ENCODE measurements at regions not wholly inside any gene's neighbourhood (a gene's known extent, or its start where the extent isn't known, plus 50 kb on each side); places are given as distances from the start of the nearest gene placed in this dataset.

DNA sequence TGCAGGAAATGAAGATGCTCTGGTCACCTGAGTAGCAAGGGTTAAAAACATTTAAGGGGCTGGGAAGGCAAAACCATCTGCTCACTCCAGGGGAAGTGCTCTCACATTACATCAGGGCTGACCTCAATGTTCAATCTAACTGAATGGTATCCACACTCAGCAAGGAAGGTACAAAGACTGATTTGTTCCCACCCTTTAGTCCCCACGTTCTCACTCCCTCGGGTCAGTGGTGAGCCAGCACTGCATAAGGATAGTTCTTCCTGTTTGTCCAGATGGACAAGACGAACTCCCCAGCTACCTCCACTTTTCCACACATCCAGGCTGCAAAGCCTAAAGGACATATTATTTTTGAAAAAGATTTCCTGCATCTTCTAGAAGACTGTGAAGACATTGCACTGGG is 126.6 kb upstream of the SLC14A2 start:
- TF ChIP-seq POLR2A (IDR thresholded peaks at IDR 0.05) (no peak), EP300 (IDR thresholded peaks at IDR 0.05) (no peak)
- TF ChIP-seq, protein P1, sequence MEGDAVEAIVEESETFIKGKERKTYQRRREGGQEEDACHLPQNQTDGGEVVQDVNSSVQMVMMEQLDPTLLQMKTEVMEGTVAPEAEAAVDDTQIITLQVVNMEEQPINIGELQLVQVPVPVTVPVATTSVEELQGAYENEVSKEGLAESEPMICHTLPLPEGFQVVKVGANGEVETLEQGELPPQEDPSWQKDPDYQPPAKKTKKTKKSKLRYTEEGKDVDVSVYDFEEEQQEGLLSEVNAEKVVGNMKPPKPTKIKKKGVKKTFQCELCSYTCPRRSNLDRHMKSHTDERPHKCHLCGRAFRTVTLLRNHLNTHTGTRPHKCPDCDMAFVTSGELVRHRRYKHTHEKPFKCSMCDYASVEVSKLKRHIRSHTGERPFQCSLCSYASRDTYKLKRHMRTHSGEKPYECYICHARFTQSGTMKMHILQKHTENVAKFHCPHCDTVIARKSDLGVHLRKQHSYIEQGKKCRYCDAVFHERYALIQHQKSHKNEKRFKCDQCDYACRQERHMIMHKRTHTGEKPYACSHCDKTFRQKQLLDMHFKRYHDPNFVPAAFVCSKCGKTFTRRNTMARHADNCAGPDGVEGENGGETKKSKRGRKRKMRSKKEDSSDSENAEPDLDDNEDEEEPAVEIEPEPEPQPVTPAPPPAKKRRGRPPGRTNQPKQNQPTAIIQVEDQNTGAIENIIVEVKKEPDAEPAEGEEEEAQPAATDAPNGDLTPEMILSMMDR (IDR thresholded peaks at IDR 0.05), result no peak
- intact Hi-C loops (cut with DNase I), result no loop called here

DNA sequence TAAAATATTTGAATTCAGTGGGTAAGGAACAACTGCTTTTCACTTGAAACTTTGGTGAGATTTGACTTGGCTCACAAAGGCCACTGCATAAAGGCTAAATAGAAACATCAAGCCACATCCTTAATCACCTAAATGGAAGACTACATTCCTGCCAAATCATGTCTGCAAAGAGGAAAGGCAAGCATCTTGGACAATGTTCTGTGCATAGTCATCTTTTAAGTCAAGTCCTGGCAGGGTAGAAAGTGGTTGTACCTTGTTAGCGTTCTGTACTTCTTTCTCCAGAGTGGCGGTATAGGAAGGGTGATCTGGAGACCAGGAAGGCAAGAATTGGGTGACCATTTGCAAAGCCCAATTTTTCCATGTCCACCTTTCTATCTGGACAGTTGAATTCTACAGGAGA is 121.4 kb upstream of the SLC14A2 start:
- intact Hi-C loops (cut with DNase I), result no loop called here
- DNase-seq, result no peak
- Histone ChIP-seq H3K27me3 (no peaks in the 10 kb centered on the region), H3K36me3 (no peaks in the 10 kb centered on the region), H3K4me1 (ENCODE audit: insufficient read depth) (no peaks in the 10 kb centered on the region), H3K4me3 (no peak overlapping the region), H3K9me3 (no peaks in the 10 kb centered on the region), H3K27ac (no peak overlapping the region)
- TF ChIP-seq, protein P1 (IDR thresholded peaks at IDR 0.05), result no peak
- no peak for TF ChIP-seq POLR2A (IDR thresholded peaks at IDR 0.05)
- no peak for TF ChIP-seq EP300 (IDR thresholded peaks at IDR 0.05)
- WGBS, 3 donors, result 96 to 98% (median 96%) methylated on average over 2 of the region's 2 CpGs

More for the DNA sequence above, 126.6 kb upstream of the SLC14A2 start:
- Histone ChIP-seq H3K4me3 (no peak overlapping the region), H3K36me3 (no peaks in the 10 kb centered on the region), H3K9me3 (no peaks in the 10 kb centered on the region), H3K27ac (no peak overlapping the region), H3K27me3 (no peaks in the 10 kb centered on the region), H3K4me1 (ENCODE audit: insufficient read depth) (no peaks in the 10 kb centered on the region)
- WGBS, 3 donors, result 53 to 57% (median 53%) methylated on average over 3 of the region's 3 CpGs
- no peak for DNase-seq

DNA sequence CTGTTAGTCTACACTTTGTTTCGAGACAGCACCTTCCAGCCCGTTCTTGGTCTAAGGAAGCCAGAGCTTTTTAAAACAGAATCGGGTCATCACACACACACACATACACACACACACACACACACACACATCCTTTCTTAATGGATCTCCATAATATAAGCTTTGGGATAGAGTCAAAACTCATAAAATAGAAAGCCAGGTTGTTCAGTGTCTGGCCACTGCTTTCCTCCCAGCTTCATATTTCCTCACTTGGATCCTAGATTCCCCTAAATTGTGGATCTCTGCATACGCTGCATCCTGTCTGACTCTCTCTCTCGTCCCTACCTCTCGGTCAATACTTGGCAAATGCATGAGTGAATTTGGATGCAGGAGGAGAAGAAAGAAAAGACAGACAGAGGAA is 120.5 kb upstream of the SLC14A2 start:
- Histone ChIP-seq H3K27me3 (no peaks in the 10 kb centered on the region), H3K36me3 (no peaks in the 10 kb centered on the region), H3K27ac (no peak overlapping the region), H3K9me3 (no peaks in the 10 kb centered on the region), H3K4me3 (no peak overlapping the region), H3K4me1 (ENCODE audit: insufficient read depth) (no peaks in the 10 kb centered on the region)
- TF ChIP-seq POLR2A (IDR thresholded peaks at IDR 0.05) (no peak), EP300 (IDR thresholded peaks at IDR 0.05) (no peak)
- TF ChIP-seq, protein P1 (IDR thresholded peaks at IDR 0.05), result no peak
- intact Hi-C loops (cut with DNase I), result no loop called here
- WGBS, 3 donors, result 84 to 93% (median 91%) methylated on average over 6 of the region's 6 CpGs
- DNase-seq, result no peak

DNA sequence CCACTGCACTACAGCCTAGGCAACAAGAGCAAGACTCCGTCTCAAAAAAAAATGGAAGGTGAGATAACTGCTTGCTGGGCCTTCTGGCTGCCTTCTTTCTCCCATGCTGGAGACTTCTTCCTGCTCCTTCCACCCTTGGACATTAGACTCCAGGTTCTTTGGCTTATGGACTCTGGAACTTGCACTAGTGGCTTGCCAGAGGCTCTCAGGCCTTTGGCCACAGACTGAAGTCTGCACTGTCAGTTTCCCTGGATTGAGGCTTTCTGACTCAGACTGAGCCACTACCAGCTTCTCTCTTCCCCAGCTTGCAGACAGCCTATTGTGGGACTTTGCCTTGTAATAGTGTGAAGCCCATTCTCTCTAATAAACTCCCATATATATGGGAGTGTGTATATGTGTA is 118.5 kb upstream of the SLC14A2 start:
- Histone ChIP-seq H3K4me3 (no peak overlapping the region), H3K4me1 (ENCODE audit: insufficient read depth) (no peaks in the 10 kb centered on the region), H3K27me3 (no peaks in the 10 kb centered on the region), H3K36me3 (no peaks in the 10 kb centered on the region), H3K27ac (no peak overlapping the region), H3K9me3 (no peaks in the 10 kb centered on the region)
- intact Hi-C loops (cut with DNase I), result no loop called here
- 95 to 100% (median 100%) methylated on average over 1 of the region's 1 CpG for WGBS, 3 donors
- DNase-seq, result no peak
- TF ChIP-seq EP300 (IDR thresholded peaks at IDR 0.05) (no peak), POLR2A (IDR thresholded peaks at IDR 0.05) (no peak)
- TF ChIP-seq, protein P1 (IDR thresholded peaks at IDR 0.05), result no peak

Data from ovary (tissue), 7 donors.